HCT116 (cell line): ENCODE measurements at regions not wholly inside any gene's neighbourhood (a gene's known extent, or its start where the extent isn't known, plus 50 kb on each side); places are given as distances from the start of the nearest gene placed in this dataset.

Source experiments
- ATAC-seq: fragments of 200-7000 bp; cut with Tn5 transposase; 2 replicates; pipeline ENCODE4 v1.9.1; 2020; ENCODE audit warnings: mild to moderate bottlenecking, moderate library complexity
- BruUV-seq: library from RNA; stranded (reverse); fragments of 400-500 nt; replicated peaks from 2 replicates; lab custom pipeline; 2021; lab: Mats Ljungman, UMichigan
- CTCF ChIA-PET: fragments of 300-600 bp; sonication (Branson Sonifier 250); formaldehyde crosslinking; loops from one replicate; lab custom pipeline; 2021; ENCODE audit warnings: antibody characterized with exemption; lab: Charles Lee
- POLR2A ChIA-PET: fragments of 300-600, 350-600 bp; sonication (Branson Sonifier 250); formaldehyde crosslinking; loops from one replicate; lab custom pipeline; 2021; ENCODE audit warnings: antibody characterized with exemption; lab: Charles Lee
- RAD21 ChIA-PET, 2 experiments: fragments of 300-600 bp; sonication (Branson Sonifier 250); formaldehyde crosslinking; loops; one replicate each; lab custom pipeline; 2023; ENCODE audit warnings: low total read pairs in 2 of 2; ENCODE audit not compliant: uncharacterized antibody in 2 of 2, unreplicated experiment in 2 of 2, low non-redundant PET in 1 of 2; lab: Charles Lee
- DNase-seq: peaks from one replicate; pipeline ENCODE4 v3.0.0-alpha.2; 2010; ENCODE audit warnings: low read depth, low spot score
- H2AFZ ChIP-seq: fragments of 200-600 bp; shearing (Covaris generic), sonication (generic); 2 replicates; pipeline ENCODE4 v1.6.1; 2017; ENCODE audit warnings: low read depth, mixed run types, mixed read lengths, antibody characterized with exemption, low read length; ENCODE audit not compliant: poor library complexity, severe bottlenecking
- H3K27ac ChIP-seq: 2 replicates; pipeline ENCODE4 v1.5.1; 2012; ENCODE audit warnings: low read depth, low read length
- H3K27me3 ChIP-seq: fragments of 200-600 bp; sonication (generic); 2 replicates; pipeline ENCODE4 v1.6.1; 2016; ENCODE audit warnings: mixed run types, low read length, mixed read lengths; ENCODE audit not compliant: insufficient read depth
- H3K36me3 ChIP-seq, 2 experiments: fragments of 200-500 bp in 1 of 2; fragments of 200-600 bp in 1 of 2; sonication (Bioruptor generic) in 1 of 2; sonication (generic) in 1 of 2; 2 replicates each; pipeline versions ENCODE4 v1.5.1 to v1.6.1; 2014 to 2016; ENCODE audit warnings: low read length in 2 of 2, inconsistent platforms in 1 of 2, mixed read lengths in 1 of 2, mixed run types in 1 of 2; ENCODE audit not compliant: insufficient read depth in 2 of 2, control insufficient read depth in 1 of 2
- H3K4me1 ChIP-seq, 2 experiments: fragments of 200-600 bp in 1 of 2; sonication (generic) in 1 of 2; 2 replicates each; pipeline versions ENCODE4 v1.5.1 to v1.6.1; 2012 to 2017; ENCODE audit warnings: low read length in 2 of 2, inconsistent platforms in 1 of 2, mild to moderate bottlenecking in 1 of 2, mixed read lengths in 1 of 2, mixed run types in 1 of 2, moderate library complexity in 1 of 2; ENCODE audit not compliant: insufficient read depth in 2 of 2, control insufficient read depth in 1 of 2
- H3K4me2 ChIP-seq: fragments of 200-600 bp; sonication (generic); 2 replicates; pipeline ENCODE4 v1.6.1; 2017; ENCODE audit warnings: mixed run types, low read length, mixed read lengths
- H3K4me3 ChIP-seq, 2 experiments: fragments of 200-600 bp in 1 of 2; sonication (generic) in 1 of 2; replicated peaks in 1 of 2; 2 replicates each; pipeline ENCODE4 v1.5.1; 2011 to 2016; ENCODE audit warnings: low read length in 2 of 2, control low read depth in 1 of 2, low read depth in 1 of 2, mild to moderate bottlenecking in 1 of 2, mixed read lengths in 1 of 2, mixed run types in 1 of 2
- H3K79me2 ChIP-seq: fragments of 200-600 bp; sonication (generic); 2 replicates; pipeline ENCODE4 v1.6.1; 2017; ENCODE audit warnings: mild to moderate bottlenecking, mixed run types, low read length, moderate library complexity, mixed read lengths; ENCODE audit not compliant: insufficient read depth
- H3K9ac ChIP-seq: fragments of 200-600 bp; sonication (generic); 2 replicates; pipeline ENCODE4 v1.6.1; 2016; ENCODE audit warnings: low read length, mixed read lengths
- H3K9me2 ChIP-seq: fragments of 200-600 bp; sonication (generic), shearing (Covaris generic); 2 replicates; pipeline ENCODE4 v1.6.1; 2017; ENCODE audit warnings: mixed run types, mild to moderate bottlenecking, moderate library complexity; ENCODE audit not compliant: insufficient read depth
- H3K9me3 ChIP-seq, 2 experiments: fragments of 200-500 bp in 1 of 2; fragments of 200-600 bp in 1 of 2; sonication (Bioruptor generic) in 1 of 2; sonication (generic) in 1 of 2; 2 replicates each; pipeline ENCODE4 v1.6.1; 2014 to 2017; ENCODE audit warnings: low read length in 2 of 2, mixed read lengths in 2 of 2, inconsistent platforms in 1 of 2, low read depth in 1 of 2, mild to moderate bottlenecking in 1 of 2, mixed run types in 1 of 2, moderate library complexity in 1 of 2; ENCODE audit not compliant: control insufficient read depth in 1 of 2, insufficient read depth in 1 of 2
- H4K20me1 ChIP-seq: fragments of 200-600 bp; sonication (generic), shearing (Covaris generic); 2 replicates; pipeline ENCODE4 v1.6.1; 2017; ENCODE audit warnings: mixed run types, mild to moderate bottlenecking, moderate library complexity; ENCODE audit not compliant: insufficient read depth
- CBX3 ChIP-seq: IDR thresholded peaks from 2 replicates; pipeline ENCODE4 v1.6.1; 2012; ENCODE audit warnings: low read depth
- CTCF ChIP-seq, 3 experiments: fragments of 200-600 bp in 1 of 3; sonication (generic) in 1 of 3; IDR thresholded peaks in 2 of 3; conservative IDR thresholded peaks in 1 of 3; 2 replicates each; pipeline ENCODE4 v1.5.1; 2012 to 2017; ENCODE audit warnings: low read depth in 2 of 3, low read length in 2 of 3, antibody characterized with exemption in 1 of 3, borderline replicate concordance in 1 of 3, control low read depth in 1 of 3, mild to moderate bottlenecking in 1 of 3, mixed read lengths in 1 of 3, mixed run types in 1 of 3, moderate library complexity in 1 of 3; ENCODE audit not compliant: insufficient read depth in 1 of 3
- EGR1 ChIP-seq: IDR thresholded peaks from 2 replicates; pipeline ENCODE4 v1.6.1; 2012; ENCODE audit warnings: low read depth
- FOSL1 ChIP-seq: IDR thresholded peaks from 2 replicates; pipeline ENCODE4 v1.6.1; 2012; ENCODE audit warnings: low read depth
- POLR2A ChIP-seq: IDR thresholded peaks from 2 replicates; pipeline ENCODE4 v1.7.0; 2011; ENCODE audit warnings: borderline replicate concordance; ENCODE audit not compliant: insufficient read depth, insufficient read length; ENCODE audit errors: extremely low read depth
- POLR2AphosphoS5 ChIP-seq: IDR thresholded peaks from 2 replicates; pipeline ENCODE4 v1.6.1; 2011; ENCODE audit warnings: mild to moderate bottlenecking, low read depth, low read length, moderate library complexity
- RAD21 ChIP-seq: IDR thresholded peaks from 2 replicates; pipeline ENCODE4 v1.6.1; 2012; ENCODE audit warnings: low read depth, mild to moderate bottlenecking
- SRF ChIP-seq: IDR thresholded peaks from 2 replicates; pipeline ENCODE4 v1.6.1; 2012; ENCODE audit warnings: low read depth
- YY1 ChIP-seq: IDR thresholded peaks from 2 replicates; pipeline ENCODE4 v1.6.1; 2011; ENCODE audit warnings: low read length, low read depth, moderate library complexity, mild to moderate bottlenecking; ENCODE audit not compliant: insufficient replicate concordance; ENCODE audit errors: extremely low read depth
- ZBTB33 ChIP-seq: IDR thresholded peaks from 2 replicates; pipeline ENCODE4 v1.6.1; 2011; ENCODE audit warnings: mild to moderate bottlenecking, low read length, moderate library complexity; ENCODE audit not compliant: insufficient replicate concordance; ENCODE audit errors: extremely low read depth
- ZFX ChIP-seq: fragments of 450-650 bp; IDR thresholded peaks from 2 replicates; pipeline ENCODE4 v1.6.1; 2017
- intact Hi-C: fragments of 100-400 bp; cut with micrococcal nuclease; formaldehyde crosslinking; loops from 2 replicates; pipeline ENCODE4 v1.10.0; 2022

GRCh38 chr11:24293964-24294363, 202.9 kb upstream of the LUZP2 start:
- Histone ChIP-seq H3K36me3 (no peaks in the 10 kb centered on the region), H3K4me1 (no peaks in the 10 kb centered on the region), H3K4me3 (no peak overlapping the region), H3K9ac (no peak overlapping the region), H3K9me2 (no peaks in the 10 kb centered on the region), H2AFZ (no peak overlapping the region), H3K4me2 (no peak overlapping the region), H3K27me3 (no peaks in the 10 kb centered on the region), H4K20me1 (no peaks in the 10 kb centered on the region), H3K79me2 (no peaks in the 10 kb centered on the region), H3K9me3 (peaks cover 10 to 13% of the 10 kb centered on the region in 2 experiments; a peak in 2 of 4 replicates), H3K27ac (no peak overlapping the region)
- intact Hi-C loops = no loop called here
- no TSS peak for BruUV-seq
- ChIA-PET CTCF (no interaction called here), RAD21 (no interaction called here), POLR2A (no interaction called here)
- no peak for TF ChIP-seq SRF
- TF ChIP-seq CBX3 = no peak
- no peak for TF ChIP-seq ZFX
- TF ChIP-seq RAD21 = no peak
- TF ChIP-seq CTCF (IDR thresholded peaks at IDR 0.05 in 2 of 3, conservative IDR thresholded peaks at IDR 0.05 in 1 of 3; ENCODE audit: borderline replicate concordance in 1 of 3, insufficient read depth in 1 of 3, low read depth in 2 of 3, low read length in 2 of 3) = no peak
- TF ChIP-seq YY1 = no peak
- TF ChIP-seq EGR1 = no peak
- TF ChIP-seq ZBTB33 = no peak
- TF ChIP-seq POLR2AphosphoS5 = no peak
- TF ChIP-seq FOSL1 = no peak
- TF ChIP-seq POLR2A = no peak
- DNase-seq (no peak), ATAC-seq (no peak)
